MM.1S (cell line): ENCODE measurements at regions not wholly inside any gene's neighbourhood (a gene's known extent, or its start where the extent isn't known, plus 50 kb on each side); places are given as distances from the start of the nearest gene placed in this dataset.

Experiments
- EZH2 ChIP-seq: fragments of 300-600 bp; sonication (generic); optimal IDR thresholded peaks from 2 replicates; pipeline ENCODE3; 2017; ENCODE audit warnings: low read depth, mild to moderate bottlenecking, antibody characterized with exemption, low read length, mixed read lengths
- EZH2phosphoT487 ChIP-seq: fragments of 300-600 bp; sonication (generic); IDR thresholded peaks from 2 replicates; pipeline ENCODE4 v1.6.1; 2018; ENCODE audit warnings: antibody characterized with exemption, low read length
- TF ChIP-seq, protein P1 (sequence below): fragments of 300-600 bp; sonication (generic); IDR thresholded peaks from 2 replicates; pipeline ENCODE4 v1.5.1; 2016; ENCODE audit warnings: antibody characterized with exemption, low read length, mixed read lengths

DNA sequence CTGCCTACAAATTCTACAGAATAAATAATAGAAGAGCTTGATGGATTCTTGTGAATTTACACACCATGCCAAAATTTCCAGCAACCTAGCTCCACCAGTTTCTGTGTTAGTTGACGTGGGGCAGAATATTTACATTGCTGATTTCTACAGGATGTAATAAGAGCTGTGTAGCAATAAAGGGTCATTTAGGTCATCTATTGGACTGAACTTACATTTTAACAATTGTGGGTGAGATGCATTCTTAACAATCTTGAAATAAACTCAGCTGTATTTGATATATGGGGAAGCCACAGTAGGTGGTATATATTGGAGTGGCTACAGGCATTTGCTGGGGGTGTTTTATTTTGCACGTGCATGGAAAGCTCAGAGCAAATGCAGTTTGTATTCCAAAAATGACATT is 655.3 kb downstream of the IQCM start:
- no peak for TF ChIP-seq EZH2
- TF ChIP-seq, protein P1, sequence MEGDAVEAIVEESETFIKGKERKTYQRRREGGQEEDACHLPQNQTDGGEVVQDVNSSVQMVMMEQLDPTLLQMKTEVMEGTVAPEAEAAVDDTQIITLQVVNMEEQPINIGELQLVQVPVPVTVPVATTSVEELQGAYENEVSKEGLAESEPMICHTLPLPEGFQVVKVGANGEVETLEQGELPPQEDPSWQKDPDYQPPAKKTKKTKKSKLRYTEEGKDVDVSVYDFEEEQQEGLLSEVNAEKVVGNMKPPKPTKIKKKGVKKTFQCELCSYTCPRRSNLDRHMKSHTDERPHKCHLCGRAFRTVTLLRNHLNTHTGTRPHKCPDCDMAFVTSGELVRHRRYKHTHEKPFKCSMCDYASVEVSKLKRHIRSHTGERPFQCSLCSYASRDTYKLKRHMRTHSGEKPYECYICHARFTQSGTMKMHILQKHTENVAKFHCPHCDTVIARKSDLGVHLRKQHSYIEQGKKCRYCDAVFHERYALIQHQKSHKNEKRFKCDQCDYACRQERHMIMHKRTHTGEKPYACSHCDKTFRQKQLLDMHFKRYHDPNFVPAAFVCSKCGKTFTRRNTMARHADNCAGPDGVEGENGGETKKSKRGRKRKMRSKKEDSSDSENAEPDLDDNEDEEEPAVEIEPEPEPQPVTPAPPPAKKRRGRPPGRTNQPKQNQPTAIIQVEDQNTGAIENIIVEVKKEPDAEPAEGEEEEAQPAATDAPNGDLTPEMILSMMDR: no peak
- no peak for TF ChIP-seq EZH2phosphoT487
